ENCODE measurements at regions not wholly inside any gene's neighbourhood (a gene's known extent, or its start where the extent isn't known, plus 50 kb on each side); places are given as distances from the start of the nearest gene placed in this dataset.

GRCh38 chr3:124177071-124177470 is 185.1 kb upstream of the ROPN1 start:
- TF ChIP-seq CTCF (IDR thresholded peaks at IDR 0.05) (no peak), REST (IDR thresholded peaks at IDR 0.05; ENCODE audit: insufficient read depth in 1 of 2, low read depth in 2 of 2, low read length in 1 of 2) (no peak), POLR2AphosphoS5 (IDR thresholded peaks at IDR 0.05; ENCODE audit: low read depth, low read length) (no peak)
